SU-DHL-6 (cell line): ENCODE measurements at regions not wholly inside any gene's neighbourhood (a gene's known extent, or its start where the extent isn't known, plus 50 kb on each side); places are given as distances from the start of the nearest gene placed in this dataset.

Experiments used
- EZH2phosphoT487 ChIP-seq: fragments of 200-600 bp; sonication (generic), shearing (Covaris generic); conservative IDR thresholded peaks from 2 replicates; pipeline ENCODE4 v1.6.1; 2018; ENCODE audit warnings: mild to moderate bottlenecking, antibody characterized with exemption, low read length, moderate library complexity, mixed read lengths
- TF ChIP-seq, protein P1 (sequence below): fragments of 200-600 bp; sonication (generic); IDR thresholded peaks from one replicate; pipeline ENCODE4 v1.5.1; 2017; ENCODE audit warnings: antibody characterized with exemption, mild to moderate bottlenecking, low read length, moderate library complexity; ENCODE audit not compliant: insufficient read depth, poor library complexity, severe bottlenecking

GRCh38 chr5:126046318-126046717 lies 376.9 kb upstream of the GRAMD2B start:
- TF ChIP-seq, protein P1, sequence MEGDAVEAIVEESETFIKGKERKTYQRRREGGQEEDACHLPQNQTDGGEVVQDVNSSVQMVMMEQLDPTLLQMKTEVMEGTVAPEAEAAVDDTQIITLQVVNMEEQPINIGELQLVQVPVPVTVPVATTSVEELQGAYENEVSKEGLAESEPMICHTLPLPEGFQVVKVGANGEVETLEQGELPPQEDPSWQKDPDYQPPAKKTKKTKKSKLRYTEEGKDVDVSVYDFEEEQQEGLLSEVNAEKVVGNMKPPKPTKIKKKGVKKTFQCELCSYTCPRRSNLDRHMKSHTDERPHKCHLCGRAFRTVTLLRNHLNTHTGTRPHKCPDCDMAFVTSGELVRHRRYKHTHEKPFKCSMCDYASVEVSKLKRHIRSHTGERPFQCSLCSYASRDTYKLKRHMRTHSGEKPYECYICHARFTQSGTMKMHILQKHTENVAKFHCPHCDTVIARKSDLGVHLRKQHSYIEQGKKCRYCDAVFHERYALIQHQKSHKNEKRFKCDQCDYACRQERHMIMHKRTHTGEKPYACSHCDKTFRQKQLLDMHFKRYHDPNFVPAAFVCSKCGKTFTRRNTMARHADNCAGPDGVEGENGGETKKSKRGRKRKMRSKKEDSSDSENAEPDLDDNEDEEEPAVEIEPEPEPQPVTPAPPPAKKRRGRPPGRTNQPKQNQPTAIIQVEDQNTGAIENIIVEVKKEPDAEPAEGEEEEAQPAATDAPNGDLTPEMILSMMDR: no peak
- TF ChIP-seq EZH2phosphoT487: no peak
